Spleen (tissue), 7 donors: ENCODE measurements at regions not wholly inside any gene's neighbourhood (a gene's known extent, or its start where the extent isn't known, plus 50 kb on each side); places are given as distances from the start of the nearest gene placed in this dataset.

Experiments
- CTCF ChIP-seq, 11 experiments: fragments of 200-600 bp in 7 of 11; fragments of 450-650 bp in 4 of 11; sonication (generic) in 4 of 11; IDR thresholded peaks in 8 of 11; conservative IDR thresholded peaks in 3 of 11; 1 replicate in 7 of 11; 2 replicates in 4 of 11; pipeline versions ENCODE4 v1.4.0 to v1.8.0; 2016 to 2021; ENCODE audit warnings: antibody characterized with exemption in 11 of 11, inconsistent platforms in 4 of 11, mild to moderate bottlenecking in 1 of 11
- POLR2A ChIP-seq, 3 donors: fragments of 450-650 bp; IDR thresholded peaks; one replicate each; pipeline ENCODE4 v1.5.1; 2017; ENCODE audit warnings: antibody characterized with exemption in 3 of 3, mild to moderate bottlenecking in 1 of 3
- POLR2AphosphoS5 ChIP-seq, 3 donors: sonication (generic); formaldehyde crosslinking; IDR thresholded peaks; one replicate each; pipeline ENCODE4 v1.5.1; 2017; ENCODE audit warnings: antibody characterized with exemption in 3 of 3
- donor health status: DM: no; HTN: no; CAD: no; lungs with moderate emphysema.
- donor health status: DM: no; HTN: no; CAD: no.
- donor health status: DM: no; HTN: no; CAD: no.

- TF ChIP-seq CTCF (IDR thresholded peaks at IDR 0.05 in 8 of 11, conservative IDR thresholded peaks at IDR 0.05 in 3 of 11) (no peak), POLR2A (IDR thresholded peaks at IDR 0.05) (no peak), POLR2AphosphoS5 (IDR thresholded peaks at IDR 0.05) (no peak)
Observed at GRCh38 chr2:47250586-47251403, 74.5 kb upstream of the CALM2 start.
